ENCODE measurements at regions not wholly inside any gene's neighbourhood (a gene's known extent, or its start where the extent isn't known, plus 50 kb on each side); places are given as distances from the start of the nearest gene placed in this dataset.

GRCh38 chr11:11077898-11078297 is 220.0 kb upstream of the ZBED5 start:
- no peaks in the 10 kb centered on the region; the same call in 1 of the 2 replicates for H3K27me3 ChIP-seq (ENCODE audit: control insufficient read depth, insufficient read depth, low read length)
- no peak overlapping the region for H3K9ac ChIP-seq (ENCODE audit: low read depth, low read length)
- H3K9me3 ChIP-seq (ENCODE audit: control insufficient read depth, insufficient read depth, low read length), result no peaks in the 10 kb centered on the region
- H3K4me1 ChIP-seq (ENCODE audit: control insufficient read depth, insufficient read depth, low read length), result peaks cover 22% of the 10 kb centered on the region
- H3K27ac ChIP-seq (ENCODE audit: low read depth, low read length), result no peak overlapping the region
- no peaks in the 10 kb centered on the region for H3K36me3 ChIP-seq (ENCODE audit: control insufficient read depth, insufficient read depth, low read length)
- H3K4me3 ChIP-seq (ENCODE audit: low read depth, low read length), result no peak overlapping the region

- Histone ChIP-seq H3K9me3 (ENCODE audit: control insufficient read depth, insufficient read depth, low read length) (no peaks in the 10 kb centered on the region), H3K4me3 (ENCODE audit: low read depth, low read length) (no peak overlapping the region), H3K4me1 (ENCODE audit: control insufficient read depth, insufficient read depth, low read length) (peaks cover 28% of the 10 kb centered on the region), H3K27me3 (ENCODE audit: control insufficient read depth, insufficient read depth, low read length) (no peaks in the 10 kb centered on the region), H3K9ac (ENCODE audit: low read depth, low read length) (no peak overlapping the region), H3K36me3 (ENCODE audit: control insufficient read depth, insufficient read depth, low read length) (no peaks in the 10 kb centered on the region), H3K27ac (ENCODE audit: low read depth, low read length) (no peak overlapping the region)
Measured at GRCh38 chr11:11076879-11077278, 219.0 kb upstream of the ZBED5 start.

DNA sequence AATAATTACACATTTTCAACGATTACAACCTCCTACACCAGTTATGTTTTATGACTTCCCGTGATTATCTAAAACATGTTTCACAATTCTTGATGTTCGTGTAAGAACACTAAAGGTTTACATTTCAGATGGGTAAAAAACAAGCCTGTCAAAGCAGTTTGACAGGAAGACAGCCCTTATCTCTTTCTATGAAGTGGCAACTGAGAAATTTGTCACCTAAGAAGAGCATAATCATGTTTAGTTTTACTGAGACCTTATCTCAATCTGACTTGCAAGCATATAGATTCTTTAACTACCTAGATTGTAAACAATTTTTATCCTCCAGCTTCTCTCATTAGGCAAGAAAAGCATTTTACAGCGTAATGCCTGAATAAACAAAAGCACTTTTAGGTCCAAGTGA is 218.4 kb upstream of the ZBED5 start:
- no peak overlapping the region for H3K27ac ChIP-seq (ENCODE audit: low read depth, low read length)
- no peaks in the 10 kb centered on the region for H3K27me3 ChIP-seq (ENCODE audit: control insufficient read depth, insufficient read depth, low read length)

GRCh38 chr11:11075515-11076171 is 217.8 kb upstream of the ZBED5 start:
- Histone ChIP-seq H3K9me3 (ENCODE audit: control insufficient read depth, insufficient read depth, low read length) (no peaks in the 10 kb centered on the region), H3K4me3 (ENCODE audit: low read depth, low read length) (no peak overlapping the region), H3K27me3 (ENCODE audit: control insufficient read depth, insufficient read depth, low read length) (no peaks in the 10 kb centered on the region), H3K9ac (ENCODE audit: low read depth, low read length) (no peak overlapping the region), H3K27ac (ENCODE audit: low read depth, low read length) (no peak overlapping the region), H3K36me3 (ENCODE audit: control insufficient read depth, insufficient read depth, low read length) (no peaks in the 10 kb centered on the region), H3K4me1 (ENCODE audit: control insufficient read depth, insufficient read depth, low read length) (peaks cover 22% of the 10 kb centered on the region)

More for the DNA sequence above, 218.4 kb upstream of the ZBED5 start:
- H3K9ac ChIP-seq (ENCODE audit: low read depth, low read length), result no peak overlapping the region
- H3K36me3 ChIP-seq (ENCODE audit: control insufficient read depth, insufficient read depth, low read length), result no peaks in the 10 kb centered on the region
- H3K9me3 ChIP-seq (ENCODE audit: control insufficient read depth, insufficient read depth, low read length), result no peaks in the 10 kb centered on the region
- H3K4me1 ChIP-seq (ENCODE audit: control insufficient read depth, insufficient read depth, low read length), result peaks cover 28% of the 10 kb centered on the region
- H3K4me3 ChIP-seq (ENCODE audit: low read depth, low read length), result no peak overlapping the region

GRCh38 chr11:11074686-11075335 is 217.0 kb upstream of the ZBED5 start:
- Histone ChIP-seq H3K9ac (ENCODE audit: low read depth, low read length) (no peak overlapping the region), H3K4me3 (ENCODE audit: low read depth, low read length) (no peak overlapping the region), H3K27ac (ENCODE audit: low read depth, low read length) (no peak overlapping the region), H3K36me3 (ENCODE audit: control insufficient read depth, insufficient read depth, low read length) (no peaks in the 10 kb centered on the region), H3K27me3 (ENCODE audit: control insufficient read depth, insufficient read depth, low read length) (no peaks in the 10 kb centered on the region), H3K4me1 (ENCODE audit: control insufficient read depth, insufficient read depth, low read length) (peaks cover 19% of the 10 kb centered on the region), H3K9me3 (ENCODE audit: control insufficient read depth, insufficient read depth, low read length) (no peaks in the 10 kb centered on the region)

DNA sequence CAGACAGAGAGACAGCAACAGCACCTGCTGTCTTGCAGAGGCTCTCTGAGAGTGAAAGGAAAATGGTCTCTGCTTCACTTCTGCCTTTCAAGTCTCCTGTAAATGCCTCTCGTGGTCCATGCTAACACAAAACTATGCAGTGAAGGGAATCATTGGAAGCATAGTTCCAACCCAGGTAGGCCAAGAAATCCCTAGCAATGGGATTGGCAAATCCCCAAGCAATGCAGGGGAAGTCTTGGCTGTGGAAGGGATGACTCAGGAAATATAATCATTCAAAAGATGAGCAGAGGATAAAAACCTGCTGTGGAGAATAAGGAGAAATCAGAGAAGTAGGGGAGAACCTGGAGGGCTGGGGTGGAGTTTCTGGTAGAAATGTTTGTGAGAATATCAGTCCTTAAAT is 216.1 kb upstream of the ZBED5 start:
- H3K27me3 ChIP-seq (ENCODE audit: control insufficient read depth, insufficient read depth, low read length), result no peaks in the 10 kb centered on the region
- H3K9ac ChIP-seq (ENCODE audit: low read depth, low read length), result no peak overlapping the region
- H3K4me3 ChIP-seq (ENCODE audit: low read depth, low read length), result no peak overlapping the region
- no peaks in the 10 kb centered on the region for H3K9me3 ChIP-seq (ENCODE audit: control insufficient read depth, insufficient read depth, low read length)
- H3K4me1 ChIP-seq (ENCODE audit: control insufficient read depth, insufficient read depth, low read length), result peaks cover 19% of the 10 kb centered on the region
- no peak overlapping the region for H3K27ac ChIP-seq (ENCODE audit: low read depth, low read length)
- no peaks in the 10 kb centered on the region for H3K36me3 ChIP-seq (ENCODE audit: control insufficient read depth, insufficient read depth, low read length)

GRCh38 chr11:11072067-11072466 is 214.2 kb upstream of the ZBED5 start:
- no peaks in the 10 kb centered on the region for H3K27me3 ChIP-seq (ENCODE audit: control insufficient read depth, insufficient read depth, low read length)

GRCh38 chr11:11071486-11071885 is 213.6 kb upstream of the ZBED5 start:
- H3K4me3 ChIP-seq (ENCODE audit: low read depth, low read length), result no peak overlapping the region
- no peaks in the 10 kb centered on the region for H3K36me3 ChIP-seq (ENCODE audit: control insufficient read depth, insufficient read depth, low read length)
- H3K9ac ChIP-seq (ENCODE audit: low read depth, low read length), result no peak overlapping the region
- no peaks in the 10 kb centered on the region for H3K9me3 ChIP-seq (ENCODE audit: control insufficient read depth, insufficient read depth, low read length)
- peaks cover 23% of the 10 kb centered on the region for H3K4me1 ChIP-seq (ENCODE audit: control insufficient read depth, insufficient read depth, low read length)
- H3K27me3 ChIP-seq (ENCODE audit: control insufficient read depth, insufficient read depth, low read length), result no peaks in the 10 kb centered on the region
- peak overlapping the region; percentile 40 for H3K27ac ChIP-seq (ENCODE audit: low read depth, low read length)

More at GRCh38 chr11:11072067-11072466, 214.2 kb upstream of the ZBED5 start:
- Histone ChIP-seq H3K9ac (ENCODE audit: low read depth, low read length) (no peak overlapping the region), H3K4me3 (ENCODE audit: low read depth, low read length) (no peak overlapping the region), H3K27ac (ENCODE audit: low read depth, low read length) (peak overlapping the region; percentile 40), H3K9me3 (ENCODE audit: control insufficient read depth, insufficient read depth, low read length) (no peaks in the 10 kb centered on the region), H3K36me3 (ENCODE audit: control insufficient read depth, insufficient read depth, low read length) (no peaks in the 10 kb centered on the region), H3K4me1 (ENCODE audit: control insufficient read depth, insufficient read depth, low read length) (peaks cover 23% of the 10 kb centered on the region)

GRCh38 chr11:11070976-11071375 is 213.1 kb upstream of the ZBED5 start:
- Histone ChIP-seq H3K9me3 (ENCODE audit: control insufficient read depth, insufficient read depth, low read length) (no peaks in the 10 kb centered on the region), H3K4me1 (ENCODE audit: control insufficient read depth, insufficient read depth, low read length) (peaks cover 24% of the 10 kb centered on the region), H3K36me3 (ENCODE audit: control insufficient read depth, insufficient read depth, low read length) (no peaks in the 10 kb centered on the region), H3K4me3 (ENCODE audit: low read depth, low read length) (no peak overlapping the region), H3K27ac (ENCODE audit: low read depth, low read length) (no peak overlapping the region), H3K27me3 (ENCODE audit: control insufficient read depth, insufficient read depth, low read length) (no peaks in the 10 kb centered on the region), H3K9ac (ENCODE audit: low read depth, low read length) (no peak overlapping the region)

- H3K4me3 ChIP-seq (ENCODE audit: low read depth, low read length), result no peak overlapping the region
- peaks cover 32% of the 10 kb centered on the region for H3K4me1 ChIP-seq (ENCODE audit: control insufficient read depth, insufficient read depth, low read length)
- no peaks in the 10 kb centered on the region for H3K36me3 ChIP-seq (ENCODE audit: control insufficient read depth, insufficient read depth, low read length)
- H3K27ac ChIP-seq (ENCODE audit: low read depth, low read length), result no peak overlapping the region
- H3K27me3 ChIP-seq (ENCODE audit: control insufficient read depth, insufficient read depth, low read length), result no peaks in the 10 kb centered on the region
- no peak overlapping the region for H3K9ac ChIP-seq (ENCODE audit: low read depth, low read length)
- no peaks in the 10 kb centered on the region for H3K9me3 ChIP-seq (ENCODE audit: control insufficient read depth, insufficient read depth, low read length)
Measured at GRCh38 chr11:11069841-11070835, 212.3 kb upstream of the ZBED5 start.
